ENCODE measurements at regions not wholly inside any gene's neighbourhood (a gene's known extent, or its start where the extent isn't known, plus 50 kb on each side); places are given as distances from the start of the nearest gene placed in this dataset.

DNA sequence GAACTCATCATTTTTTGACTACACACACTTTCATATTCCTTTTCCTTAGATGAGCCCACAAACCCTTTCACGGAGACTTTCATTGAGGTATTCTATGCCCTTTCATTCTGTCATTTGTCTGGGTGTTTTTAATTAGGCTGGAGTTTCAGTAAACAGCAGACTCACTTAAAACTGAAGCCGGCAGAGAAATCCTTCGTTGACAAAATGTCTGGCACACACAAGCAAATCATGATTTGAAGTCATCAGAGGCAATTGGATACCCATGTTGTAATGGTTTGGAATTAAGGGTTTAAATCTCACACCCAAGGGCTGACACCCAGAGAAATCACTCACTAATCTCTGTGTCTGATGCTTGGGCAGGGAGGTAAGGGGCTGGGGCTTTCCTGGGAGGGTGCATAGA lies 127.1 kb downstream of the EHF start:
- TF ChIP-seq CTCF (conservative IDR thresholded peaks at IDR 0.05 in 1 of 2, IDR thresholded peaks at IDR 0.05 in 1 of 2; ENCODE audit: extremely low read depth in 1 of 2, insufficient read depth in 1 of 2, low read depth in 1 of 2, low read length in 2 of 2) = no peak
- no peak for TF ChIP-seq EZH2 (IDR thresholded peaks at IDR 0.05; ENCODE audit: borderline replicate concordance, low read length)
